ENCODE measurements at regions not wholly inside any gene's neighbourhood (a gene's known extent, or its start where the extent isn't known, plus 50 kb on each side); places are given as distances from the start of the nearest gene placed in this dataset.

GRCh38 chr7:15848901-15849300, 162.4 kb upstream of the MEOX2 start:
- Histone ChIP-seq H2AFZ (ENCODE audit: low read length) (no peak overlapping the region), H3K4me1 (ENCODE audit: control insufficient read depth, extremely low read depth, insufficient read depth, low read length) (no peaks in the 10 kb centered on the region), H4K20me1 (ENCODE audit: control insufficient read depth, extremely low read depth, insufficient read depth, low read length) (no peaks in the 10 kb centered on the region), H3K27ac (ENCODE audit: insufficient read depth, low read length) (no peak overlapping the region), H3K36me3 (ENCODE audit: control insufficient read depth, insufficient read depth, low read length) (no peaks in the 10 kb centered on the region), H3K4me2 (ENCODE audit: extremely low read depth, insufficient read depth, low read length) (no peak overlapping the region), H3K4me3 (replicated peaks in 1 of 4; ENCODE audit: control extremely low read depth in 1 of 4, insufficient read depth in 1 of 4, low read depth in 3 of 4, low read length in 4 of 4) (no peak overlapping the region), H3K9me3 (ENCODE audit: control insufficient read depth, insufficient read depth, low read depth, low read length) (no peaks in the 10 kb centered on the region), H3K27me3 (ENCODE audit: control insufficient read depth, insufficient read depth, low read length) (no peaks in the 10 kb centered on the region), H3K9ac (ENCODE audit: insufficient read depth, low read length) (no peak overlapping the region), H3K79me2 (ENCODE audit: control insufficient read depth, insufficient read depth, low read length) (no peaks in the 10 kb centered on the region)
- no peak for DNase-seq (ENCODE audit: low read depth in 2 of 2)
- TF ChIP-seq CTCF (conservative IDR thresholded peaks at IDR 0.05 in 1 of 2, IDR thresholded peaks at IDR 0.05 in 1 of 2; ENCODE audit: low read depth in 1 of 2, low read length in 2 of 2): no peak
- no peak for TF ChIP-seq EZH2 (IDR thresholded peaks at IDR 0.05; ENCODE audit: low read length, missing control alignments)

- no peaks in the 10 kb centered on the region for H3K27me3 ChIP-seq (ENCODE audit: control insufficient read depth, insufficient read depth, low read length)
- no peak overlapping the region for H3K9ac ChIP-seq (ENCODE audit: insufficient read depth, low read length)
- no peaks in the 10 kb centered on the region for H3K79me2 ChIP-seq (ENCODE audit: control insufficient read depth, insufficient read depth, low read length)
- H2AFZ ChIP-seq (ENCODE audit: low read length): no peak overlapping the region
- H3K9me3 ChIP-seq (ENCODE audit: control insufficient read depth, insufficient read depth, low read depth, low read length): no peaks in the 10 kb centered on the region
- no peaks in the 10 kb centered on the region for H4K20me1 ChIP-seq (ENCODE audit: control insufficient read depth, extremely low read depth, insufficient read depth, low read length)
- H3K36me3 ChIP-seq (ENCODE audit: control insufficient read depth, insufficient read depth, low read length): no peaks in the 10 kb centered on the region
- TF ChIP-seq CTCF (conservative IDR thresholded peaks at IDR 0.05 in 1 of 2, IDR thresholded peaks at IDR 0.05 in 1 of 2; ENCODE audit: low read depth in 1 of 2, low read length in 2 of 2): no peak
- no peak for TF ChIP-seq EZH2 (IDR thresholded peaks at IDR 0.05; ENCODE audit: low read length, missing control alignments)
- H3K4me2 ChIP-seq (ENCODE audit: extremely low read depth, insufficient read depth, low read length): no peak overlapping the region
- peak; percentile 16 to 17 for DNase-seq (ENCODE audit: low read depth in 2 of 2)
- H3K4me1 ChIP-seq (ENCODE audit: control insufficient read depth, extremely low read depth, insufficient read depth, low read length): no peaks in the 10 kb centered on the region
- H3K4me3 ChIP-seq (replicated peaks in 1 of 4; ENCODE audit: control extremely low read depth in 1 of 4, insufficient read depth in 1 of 4, low read depth in 3 of 4, low read length in 4 of 4): no peak overlapping the region
- H3K27ac ChIP-seq (ENCODE audit: insufficient read depth, low read length): no peak overlapping the region
Observed at GRCh38 chr7:15848362-15848761, 161.9 kb upstream of the MEOX2 start.

GRCh38 chr7:15845868-15846267, 159.4 kb upstream of the MEOX2 start:
- H3K36me3 ChIP-seq (ENCODE audit: control insufficient read depth, insufficient read depth, low read length): no peaks in the 10 kb centered on the region
- H3K4me2 ChIP-seq (ENCODE audit: extremely low read depth, insufficient read depth, low read length): no peak overlapping the region
- H3K27ac ChIP-seq (ENCODE audit: insufficient read depth, low read length): no peak overlapping the region
- TF ChIP-seq CTCF (conservative IDR thresholded peaks at IDR 0.05 in 1 of 2, IDR thresholded peaks at IDR 0.05 in 1 of 2; ENCODE audit: low read depth in 1 of 2, low read length in 2 of 2) (no peak), EZH2 (IDR thresholded peaks at IDR 0.05; ENCODE audit: low read length, missing control alignments) (no peak)
- no peaks in the 10 kb centered on the region for H3K27me3 ChIP-seq (ENCODE audit: control insufficient read depth, insufficient read depth, low read length)
- no peaks in the 10 kb centered on the region for H4K20me1 ChIP-seq (ENCODE audit: control insufficient read depth, extremely low read depth, insufficient read depth, low read length)
- H3K79me2 ChIP-seq (ENCODE audit: control insufficient read depth, insufficient read depth, low read length): no peaks in the 10 kb centered on the region
- DNase-seq (ENCODE audit: low read depth in 2 of 2): no peak
- no peak overlapping the region for H2AFZ ChIP-seq (ENCODE audit: low read length)
- no peaks in the 10 kb centered on the region for H3K9me3 ChIP-seq (ENCODE audit: control insufficient read depth, insufficient read depth, low read depth, low read length)
- no peak overlapping the region for H3K4me3 ChIP-seq (replicated peaks in 1 of 4; ENCODE audit: control extremely low read depth in 1 of 4, insufficient read depth in 1 of 4, low read depth in 3 of 4, low read length in 4 of 4)
- no peaks in the 10 kb centered on the region for H3K4me1 ChIP-seq (ENCODE audit: control insufficient read depth, extremely low read depth, insufficient read depth, low read length)
- no peak overlapping the region for H3K9ac ChIP-seq (ENCODE audit: insufficient read depth, low read length)
